NCI-H1092 treated with DMSO at 0.1 percent for 48 hours (cell line): ENCODE measurements at regions not wholly inside any gene's neighbourhood (a gene's known extent, or its start where the extent isn't known, plus 50 kb on each side); places are given as distances from the start of the nearest gene placed in this dataset.

Experiments used
- DNase-seq: peaks from one replicate; lab custom pipeline; 2025; lab: John Stamatoyannopoulos, UW

DNA sequence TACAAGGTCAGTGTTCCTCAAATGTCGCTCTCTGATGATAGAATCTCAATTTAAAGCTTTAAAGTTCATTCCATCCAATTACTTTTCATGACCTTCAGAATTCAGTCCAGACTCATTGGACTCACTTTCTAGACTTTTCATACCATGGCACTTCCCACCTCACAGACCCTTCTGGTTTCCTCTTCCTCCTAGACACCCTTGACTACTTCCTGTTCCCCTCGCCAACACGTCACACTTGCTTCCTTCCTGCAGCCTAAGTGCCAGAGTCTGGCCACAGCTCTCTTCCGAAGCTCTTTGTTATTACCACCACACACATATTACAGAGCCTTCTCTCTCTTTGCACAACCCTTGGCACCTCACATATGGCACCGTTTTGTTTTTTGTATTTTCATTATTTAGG, 59.1 kb upstream of the UMPS start:
- DNase-seq: no peak

DNA sequence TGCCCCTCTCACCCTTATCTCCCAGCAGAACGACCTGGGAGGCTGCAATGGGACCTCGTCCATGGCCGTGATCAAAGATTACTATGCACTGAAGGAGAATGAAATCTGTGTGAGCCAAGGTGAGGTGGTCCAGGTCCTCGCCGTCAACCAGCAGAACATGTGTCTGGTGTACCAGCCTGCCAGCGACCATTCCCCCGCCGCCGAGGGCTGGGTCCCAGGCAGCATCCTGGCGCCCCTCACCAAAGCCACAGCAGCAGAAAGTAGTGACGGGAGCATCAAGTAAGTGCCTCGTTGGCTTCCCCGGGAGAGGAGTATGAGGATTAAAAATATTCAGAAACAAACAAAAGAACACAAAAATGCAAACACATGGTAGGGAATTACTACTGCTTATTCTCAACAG, 55.9 kb upstream of the UMPS start:
- no peak for DNase-seq

DNA sequence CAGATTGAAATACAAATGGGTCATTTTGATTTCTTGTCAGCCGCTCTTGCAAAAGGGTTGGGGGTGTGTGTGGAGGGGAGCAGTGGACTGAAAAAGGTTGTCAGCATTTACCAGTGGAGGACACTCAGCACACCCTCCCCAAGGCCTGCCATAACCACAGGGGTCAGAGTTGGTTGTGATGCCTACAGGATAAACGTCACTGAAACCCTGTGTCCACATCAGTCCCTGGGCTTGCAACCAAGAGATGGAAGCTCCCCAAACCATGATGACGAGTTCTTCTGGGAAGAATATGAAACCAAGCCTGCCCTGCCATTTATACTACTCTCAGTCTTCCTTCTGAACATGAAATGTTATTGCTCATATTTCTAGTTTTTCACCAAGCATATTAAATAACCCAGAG, 54.0 kb upstream of the UMPS start:
- DNase-seq: no peak

DNA sequence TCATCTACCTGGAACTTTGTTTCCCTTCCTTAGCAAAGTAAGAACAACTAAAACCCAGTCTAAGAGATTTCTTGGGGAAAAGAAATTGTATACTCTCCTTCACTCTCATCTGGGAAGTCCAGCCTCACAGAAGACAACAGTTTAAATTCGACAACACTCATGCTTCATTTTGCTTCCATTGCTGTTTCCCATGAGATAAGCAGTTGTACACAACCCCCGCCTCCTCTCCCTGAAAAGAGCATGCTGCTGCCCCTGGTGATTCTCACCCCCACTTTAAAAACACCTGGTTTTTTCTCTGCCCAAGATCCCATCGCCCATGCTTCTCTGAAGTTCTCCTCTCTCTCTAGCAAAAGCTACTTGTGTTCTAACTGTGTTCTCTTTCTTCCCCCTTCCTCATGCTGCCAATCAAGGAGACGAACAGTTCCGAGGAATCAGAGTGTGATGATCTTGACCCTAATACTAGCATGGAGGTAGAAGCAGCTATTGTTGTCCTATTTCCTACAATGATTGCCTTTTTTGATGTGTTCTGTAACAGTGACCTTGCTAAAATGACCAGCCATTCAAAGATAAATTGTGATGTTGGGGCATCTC, 51.1 kb upstream of the UMPS start:
- DNase-seq: no peak
